Cardiac fibroblast (primary cell): ENCODE measurements at regions not wholly inside any gene's neighbourhood (a gene's known extent, or its start where the extent isn't known, plus 50 kb on each side); places are given as distances from the start of the nearest gene placed in this dataset.

Experiments used
- DNase-seq, 2 donors: peaks; one replicate each; pipeline versions ENCODE4 v3.0.0 to v3.0.0-alpha.2; 2010; ENCODE audit warnings: low read depth in 2 of 2
- H3K4me3 ChIP-seq, 2 donors: replicated peaks in 1 of 2; 1 replicate in 1 of 2; 2 replicates in 1 of 2; pipeline ENCODE4 v1.5.1; 2011; ENCODE audit warnings: low read depth in 2 of 2, low read length in 2 of 2, mild to moderate bottlenecking in 2 of 2, moderate library complexity in 1 of 2
- CTCF ChIP-seq: IDR thresholded peaks from one replicate; pipeline ENCODE4 v1.5.1; 2011; ENCODE audit warnings: low read depth, mild to moderate bottlenecking, low read length, inconsistent platforms

GRCh38 chr2:120815292-120815691, 79.6 kb downstream of the GLI2 start:
- H3K4me3 ChIP-seq = no peak overlapping the region
- no peak for TF ChIP-seq CTCF
- no peak for DNase-seq

DNA sequence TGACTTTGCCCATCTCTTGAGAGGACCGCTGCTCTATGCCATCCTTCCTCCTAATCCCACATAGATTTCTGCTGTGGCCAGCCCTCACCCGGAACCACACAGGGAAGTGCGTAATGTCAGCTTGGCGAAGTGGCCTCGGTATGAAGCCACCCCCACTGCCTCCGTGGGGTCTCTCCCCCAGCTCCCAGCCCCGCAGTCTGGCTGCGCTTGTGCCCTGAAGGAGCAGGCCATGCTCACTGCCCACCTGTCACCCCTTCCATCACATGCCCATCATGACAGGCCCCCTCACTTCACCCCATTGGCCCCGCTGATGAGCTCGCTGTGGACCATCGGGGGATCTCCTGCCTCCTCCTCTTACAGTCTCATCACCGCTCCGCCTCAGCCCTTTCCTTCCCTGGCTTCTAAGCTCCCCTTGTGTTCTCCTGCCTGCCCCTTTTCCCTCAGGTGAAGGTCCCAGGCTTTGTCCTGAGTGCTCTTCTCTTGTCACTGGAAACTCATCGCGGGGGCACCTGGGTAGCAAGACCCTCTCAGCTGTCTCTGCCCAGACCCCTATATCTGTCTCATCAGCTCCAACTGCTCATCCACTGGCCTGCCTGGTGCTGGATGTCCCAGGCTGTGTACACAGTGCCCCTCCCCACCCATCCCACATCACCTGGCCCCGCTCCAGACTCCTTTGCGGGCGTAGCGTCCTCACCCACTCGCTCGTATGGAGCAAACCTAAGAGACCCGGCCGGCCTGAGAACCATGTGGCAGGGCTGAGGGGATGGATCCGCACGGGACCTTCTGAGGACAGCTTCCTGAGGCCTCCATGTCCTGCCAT, 81.7 kb downstream of the GLI2 start:
- no peak overlapping the region for H3K4me3 ChIP-seq
- no peak for DNase-seq
- no peak for TF ChIP-seq CTCF

- DNase-seq = no peak
- no peak overlapping the region for H3K4me3 ChIP-seq
- no peak for TF ChIP-seq CTCF
Measured at GRCh38 chr2:120817956-120818325, 82.3 kb downstream of the GLI2 start.

- TF ChIP-seq CTCF = no peak
- DNase-seq = peak; percentile 82 to 93
- no peak overlapping the region for H3K4me3 ChIP-seq
Measured at GRCh38 chr2:120818441-120818920, 82.8 kb downstream of the GLI2 start.

GRCh38 chr2:120819720-120820210, 84.1 kb downstream of the GLI2 start:
- DNase-seq = no peak
- TF ChIP-seq CTCF = no peak
- no peak overlapping the region for H3K4me3 ChIP-seq

DNA sequence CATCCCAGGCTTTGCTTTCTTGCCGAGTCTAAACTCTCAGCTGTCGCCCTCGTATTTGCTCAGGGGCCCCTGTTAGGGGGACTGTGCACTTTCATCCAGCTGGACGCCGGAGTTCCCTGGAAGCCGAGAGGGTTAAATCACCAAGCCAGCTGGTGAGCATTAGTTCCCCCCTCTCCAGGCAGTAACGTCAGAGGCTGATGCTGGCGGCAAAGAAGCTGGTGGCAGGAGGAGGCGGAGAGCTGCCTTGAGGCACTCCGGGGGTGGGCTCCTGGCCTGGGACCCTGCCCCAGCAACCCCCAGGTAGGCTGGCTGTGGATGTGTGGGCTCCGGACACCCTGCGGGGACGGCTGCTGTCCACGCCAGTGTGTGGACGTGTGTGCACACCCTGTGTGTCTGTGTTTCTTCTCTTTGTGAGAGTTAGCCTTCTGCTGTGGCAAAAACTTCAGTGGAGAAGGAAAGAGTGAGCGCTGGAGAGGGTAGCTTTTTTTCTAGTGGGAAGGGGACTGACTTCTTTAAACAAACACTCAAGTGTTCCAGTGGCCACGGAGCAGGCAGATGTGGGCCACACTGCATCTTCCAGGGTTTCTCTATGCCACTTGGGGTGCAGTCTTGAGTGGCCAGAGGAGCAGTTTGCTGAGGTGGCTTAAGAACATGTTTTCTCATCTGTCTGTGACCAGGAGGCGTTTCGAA, 84.7 kb downstream of the GLI2 start:
- peak; percentile 32 to 61 for DNase-seq
- TF ChIP-seq CTCF = no peak
- no peak overlapping the region for H3K4me3 ChIP-seq
